Osteoblast (primary cell): ENCODE measurements at regions not wholly inside any gene's neighbourhood (a gene's known extent, or its start where the extent isn't known, plus 50 kb on each side); places are given as distances from the start of the nearest gene placed in this dataset.

Experiments used
- DNase-seq: peaks from one replicate; pipeline ENCODE4 v3.0.0; 2011; ENCODE audit warnings: low spot score, mixed read lengths; ENCODE audit not compliant: insufficient read length; ENCODE audit errors: missing footprints
- H2AFZ ChIP-seq: 2 replicates; pipeline ENCODE4 v1.6.0; 2011; ENCODE audit warnings: mild to moderate bottlenecking, low read length
- H3K27ac ChIP-seq: 2 replicates; pipeline ENCODE4 v1.5.1; 2011; ENCODE audit warnings: mild to moderate bottlenecking, low read depth, low read length, moderate library complexity
- H3K27me3 ChIP-seq: 2 replicates; pipeline ENCODE4 v1.6.0; 2012; ENCODE audit warnings: mild to moderate bottlenecking, control low read depth, inconsistent platforms, low read length, moderate library complexity; ENCODE audit not compliant: insufficient read depth
- H3K36me3 ChIP-seq: 2 replicates; pipeline ENCODE4 v1.5.1; 2011; ENCODE audit warnings: mild to moderate bottlenecking, low read length, control low read depth, moderate library complexity; ENCODE audit not compliant: insufficient read depth
- H3K4me1 ChIP-seq: 2 replicates; pipeline ENCODE4 v1.5.1; 2011; ENCODE audit warnings: mild to moderate bottlenecking, low read length, control low read depth, moderate library complexity; ENCODE audit not compliant: insufficient read depth
- H3K4me2 ChIP-seq: 2 replicates; pipeline ENCODE4 v1.6.0; 2011; ENCODE audit warnings: mild to moderate bottlenecking, low read length; ENCODE audit not compliant: insufficient read depth
- H3K4me3 ChIP-seq: fragments of 200-600 bp; sonication (generic); 3 replicates; pipeline ENCODE4 v1.5.1; 2012; ENCODE audit warnings: mild to moderate bottlenecking, low read length, inconsistent platforms; ENCODE audit not compliant: insufficient read depth
- H3K79me2 ChIP-seq: 2 replicates; pipeline ENCODE4 v1.6.0; 2012; ENCODE audit warnings: mild to moderate bottlenecking, low read length, control low read depth, inconsistent platforms; ENCODE audit not compliant: insufficient read depth
- H3K9me3 ChIP-seq: 2 replicates; pipeline ENCODE4 v1.5.1; 2011; ENCODE audit warnings: low read depth, low read length, control low read depth
- H4K20me1 ChIP-seq: 2 replicates; pipeline ENCODE4 v1.6.0; 2012; ENCODE audit warnings: mild to moderate bottlenecking, low read length, control low read depth; ENCODE audit not compliant: insufficient read depth
- TF ChIP-seq, protein P1 (sequence below): IDR thresholded peaks from 2 replicates; pipeline ENCODE4 v1.5.1; 2011; ENCODE audit warnings: mild to moderate bottlenecking, low read depth, low read length, moderate library complexity; ENCODE audit errors: extremely low read depth

DNA sequence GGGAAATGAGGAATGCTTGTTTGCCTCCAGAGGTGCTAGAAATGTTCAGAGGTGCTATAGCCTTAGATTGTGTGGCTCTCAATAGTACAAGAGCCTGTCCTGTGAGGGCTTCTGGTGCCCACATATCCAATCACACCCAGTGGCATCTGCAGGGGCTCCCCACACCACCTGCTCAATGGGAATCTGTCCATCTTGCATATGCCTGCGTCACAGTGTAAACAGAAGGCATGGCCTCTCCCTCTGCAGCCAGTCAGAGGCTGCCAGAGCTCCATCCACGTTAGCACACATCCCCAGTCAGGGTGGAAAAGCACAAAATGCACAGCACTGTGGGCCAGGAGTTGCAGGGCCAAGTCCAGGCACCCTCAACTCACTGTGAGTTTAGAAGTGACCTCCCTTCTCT, 113.6 kb upstream of the GRIK3 start:
- Histone ChIP-seq H2AFZ (no peak overlapping the region), H3K4me1 (no peaks in the 10 kb centered on the region)

DNA sequence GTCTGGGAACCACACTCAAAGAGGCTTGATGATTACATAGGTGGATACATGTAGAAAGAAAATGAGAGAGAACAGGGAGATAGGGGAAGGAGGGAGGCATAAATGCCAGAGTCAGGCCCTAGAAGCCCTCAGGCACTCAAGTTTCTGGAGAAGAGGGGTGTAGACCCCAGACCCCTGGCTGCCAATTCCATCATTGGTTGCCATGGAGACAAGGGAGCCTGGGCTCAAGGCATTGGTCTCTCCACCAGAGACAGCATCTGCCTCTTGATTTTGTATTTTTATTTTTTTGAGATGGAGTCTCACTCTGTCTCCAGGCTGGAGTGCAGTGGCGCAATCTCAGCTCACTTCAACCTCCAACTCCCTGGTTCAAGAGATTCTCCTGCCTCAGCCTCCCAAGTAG, 114.3 kb upstream of the GRIK3 start:
- H3K4me2 ChIP-seq = no peak overlapping the region
- no peak for DNase-seq
- TF ChIP-seq, protein P1, sequence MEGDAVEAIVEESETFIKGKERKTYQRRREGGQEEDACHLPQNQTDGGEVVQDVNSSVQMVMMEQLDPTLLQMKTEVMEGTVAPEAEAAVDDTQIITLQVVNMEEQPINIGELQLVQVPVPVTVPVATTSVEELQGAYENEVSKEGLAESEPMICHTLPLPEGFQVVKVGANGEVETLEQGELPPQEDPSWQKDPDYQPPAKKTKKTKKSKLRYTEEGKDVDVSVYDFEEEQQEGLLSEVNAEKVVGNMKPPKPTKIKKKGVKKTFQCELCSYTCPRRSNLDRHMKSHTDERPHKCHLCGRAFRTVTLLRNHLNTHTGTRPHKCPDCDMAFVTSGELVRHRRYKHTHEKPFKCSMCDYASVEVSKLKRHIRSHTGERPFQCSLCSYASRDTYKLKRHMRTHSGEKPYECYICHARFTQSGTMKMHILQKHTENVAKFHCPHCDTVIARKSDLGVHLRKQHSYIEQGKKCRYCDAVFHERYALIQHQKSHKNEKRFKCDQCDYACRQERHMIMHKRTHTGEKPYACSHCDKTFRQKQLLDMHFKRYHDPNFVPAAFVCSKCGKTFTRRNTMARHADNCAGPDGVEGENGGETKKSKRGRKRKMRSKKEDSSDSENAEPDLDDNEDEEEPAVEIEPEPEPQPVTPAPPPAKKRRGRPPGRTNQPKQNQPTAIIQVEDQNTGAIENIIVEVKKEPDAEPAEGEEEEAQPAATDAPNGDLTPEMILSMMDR = no peak

More for the DNA sequence above, 113.6 kb upstream of the GRIK3 start:
- Histone ChIP-seq H3K9me3 (no peaks in the 10 kb centered on the region), H3K79me2 (no peaks in the 10 kb centered on the region), H3K4me2 (no peak overlapping the region), H3K36me3 (no peaks in the 10 kb centered on the region), H3K27ac (no peak overlapping the region), H4K20me1 (no peaks in the 10 kb centered on the region), H3K4me3 (no peak overlapping the region), H3K27me3 (no peaks in the 10 kb centered on the region)
- no peak for DNase-seq
- TF ChIP-seq, protein P1 = no peak

DNA sequence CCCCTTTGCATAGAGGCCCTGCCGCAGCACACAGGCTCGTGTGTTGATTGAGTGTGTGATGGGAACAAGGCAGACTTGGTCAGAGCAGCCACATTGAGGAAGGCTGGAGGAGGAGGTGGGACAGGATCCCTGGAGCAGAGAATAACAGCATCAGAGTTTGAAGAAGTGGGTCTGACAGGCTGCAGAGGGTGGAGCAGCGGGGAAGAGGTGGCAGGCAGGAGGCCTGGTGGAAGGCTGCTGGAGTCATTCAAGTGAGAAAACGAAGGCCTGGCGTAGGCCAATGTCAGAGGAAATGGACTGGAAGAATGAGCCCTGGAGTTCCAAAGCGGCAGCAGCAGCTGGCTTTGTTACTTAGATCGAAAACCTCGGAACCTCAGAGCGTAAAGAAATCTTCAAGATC, 115.0 kb upstream of the GRIK3 start:
- H2AFZ ChIP-seq = no peak overlapping the region
- H3K4me1 ChIP-seq = no peaks in the 10 kb centered on the region
- TF ChIP-seq, protein P1 = no peak
- H3K27me3 ChIP-seq = no peaks in the 10 kb centered on the region
- no peaks in the 10 kb centered on the region for H3K79me2 ChIP-seq
- no peak overlapping the region for H3K4me2 ChIP-seq
- H4K20me1 ChIP-seq = no peaks in the 10 kb centered on the region
- H3K9me3 ChIP-seq = no peaks in the 10 kb centered on the region
- no peak for DNase-seq
- no peak overlapping the region for H3K4me3 ChIP-seq
- H3K27ac ChIP-seq = no peak overlapping the region
- no peaks in the 10 kb centered on the region for H3K36me3 ChIP-seq

More for the DNA sequence above, 114.3 kb upstream of the GRIK3 start:
- no peaks in the 10 kb centered on the region for H3K9me3 ChIP-seq
- no peak overlapping the region for H3K4me3 ChIP-seq
- no peaks in the 10 kb centered on the region for H3K79me2 ChIP-seq
- no peak overlapping the region for H3K27ac ChIP-seq
- H3K36me3 ChIP-seq = no peaks in the 10 kb centered on the region
- no peak overlapping the region for H2AFZ ChIP-seq
- no peaks in the 10 kb centered on the region for H3K27me3 ChIP-seq
- H3K4me1 ChIP-seq = no peaks in the 10 kb centered on the region
- H4K20me1 ChIP-seq = no peaks in the 10 kb centered on the region

DNA sequence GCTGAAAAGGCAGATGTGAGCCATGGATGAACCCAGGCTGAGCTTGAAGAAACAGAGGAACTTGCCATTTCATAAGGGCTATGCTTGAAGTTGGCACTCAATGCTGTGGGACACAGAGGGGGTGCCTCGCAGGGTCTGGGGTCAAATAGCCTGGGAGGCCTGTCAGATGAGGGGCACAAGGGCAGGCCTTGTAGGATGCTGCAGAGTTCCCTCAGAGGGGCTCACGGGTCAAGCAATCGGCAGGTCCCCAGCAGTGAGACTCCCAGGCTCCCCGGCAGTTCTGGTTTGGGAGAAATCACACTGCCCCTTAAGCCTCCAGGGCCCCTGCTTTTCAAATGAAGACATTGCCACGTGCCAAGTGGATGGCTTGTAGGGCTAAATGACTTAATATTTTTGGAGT, 116.7 kb upstream of the GRIK3 start:
- H3K79me2 ChIP-seq = no peaks in the 10 kb centered on the region
- H3K27me3 ChIP-seq = no peaks in the 10 kb centered on the region
- no peak for DNase-seq
- H3K9me3 ChIP-seq = no peaks in the 10 kb centered on the region
- no peak overlapping the region for H3K4me2 ChIP-seq
- H3K36me3 ChIP-seq = no peaks in the 10 kb centered on the region
- no peak overlapping the region for H3K27ac ChIP-seq
- TF ChIP-seq, protein P1 = no peak
- no peaks in the 10 kb centered on the region for H4K20me1 ChIP-seq
- H3K4me3 ChIP-seq = no peak overlapping the region
- H3K4me1 ChIP-seq = no peaks in the 10 kb centered on the region
- H2AFZ ChIP-seq = no peak overlapping the region
